HL-60 (cell line): ENCODE measurements at regions not wholly inside any gene's neighbourhood (a gene's known extent, or its start where the extent isn't known, plus 50 kb on each side); places are given as distances from the start of the nearest gene placed in this dataset.

Source experiments
- POLR2AphosphoS5 ChIP-seq: IDR thresholded peaks from 2 replicates; pipeline ENCODE4 v1.6.1; 2012; ENCODE audit warnings: low read depth
- REST ChIP-seq: IDR thresholded peaks from 2 replicates; pipeline ENCODE4 v1.6.1; 2012; ENCODE audit warnings: low read depth; ENCODE audit not compliant: insufficient replicate concordance
- TF ChIP-seq, protein P1 (sequence below): IDR thresholded peaks from one replicate; pipeline ENCODE4 v1.5.1; 2011; ENCODE audit warnings: low read length, control low read depth, inconsistent platforms; ENCODE audit not compliant: insufficient read depth

- TF ChIP-seq, protein P1, sequence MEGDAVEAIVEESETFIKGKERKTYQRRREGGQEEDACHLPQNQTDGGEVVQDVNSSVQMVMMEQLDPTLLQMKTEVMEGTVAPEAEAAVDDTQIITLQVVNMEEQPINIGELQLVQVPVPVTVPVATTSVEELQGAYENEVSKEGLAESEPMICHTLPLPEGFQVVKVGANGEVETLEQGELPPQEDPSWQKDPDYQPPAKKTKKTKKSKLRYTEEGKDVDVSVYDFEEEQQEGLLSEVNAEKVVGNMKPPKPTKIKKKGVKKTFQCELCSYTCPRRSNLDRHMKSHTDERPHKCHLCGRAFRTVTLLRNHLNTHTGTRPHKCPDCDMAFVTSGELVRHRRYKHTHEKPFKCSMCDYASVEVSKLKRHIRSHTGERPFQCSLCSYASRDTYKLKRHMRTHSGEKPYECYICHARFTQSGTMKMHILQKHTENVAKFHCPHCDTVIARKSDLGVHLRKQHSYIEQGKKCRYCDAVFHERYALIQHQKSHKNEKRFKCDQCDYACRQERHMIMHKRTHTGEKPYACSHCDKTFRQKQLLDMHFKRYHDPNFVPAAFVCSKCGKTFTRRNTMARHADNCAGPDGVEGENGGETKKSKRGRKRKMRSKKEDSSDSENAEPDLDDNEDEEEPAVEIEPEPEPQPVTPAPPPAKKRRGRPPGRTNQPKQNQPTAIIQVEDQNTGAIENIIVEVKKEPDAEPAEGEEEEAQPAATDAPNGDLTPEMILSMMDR, result no peak
- TF ChIP-seq REST (no peak), POLR2AphosphoS5 (no peak)
Observed at GRCh38 chr2:22817197-22817596, 567.8 kb upstream of the KLHL29 start.
